ENCODE measurements at regions not wholly inside any gene's neighbourhood (a gene's known extent, or its start where the extent isn't known, plus 50 kb on each side); places are given as distances from the start of the nearest gene placed in this dataset.
"Not testable (repeated sequence)": the region's sequence is repeated elsewhere in the genome, so short reads cannot be mapped to it uniquely, and the experiment has no call there.

GRCh38 chr2:237000481-237000880 lies 85.2 kb upstream of the COPS8 start:
- Histone ChIP-seq H3K27ac (ENCODE audit: extremely low read length, insufficient read depth, low read length) (no peak overlapping the region), H3K79me2 (ENCODE audit: insufficient read depth, low read length) (no peaks in the 10 kb centered on the region), H3K36me3 (replicated peaks in 1 of 2; ENCODE audit: control insufficient read depth in 1 of 2, insufficient read depth in 2 of 2, low read length in 2 of 2) (no peaks in the 10 kb centered on the region), H3K9ac (ENCODE audit: insufficient read depth, low read depth, low read length) (no peak overlapping the region), H4K20me1 (ENCODE audit: insufficient read depth, low read length) (no peaks in the 10 kb centered on the region), H3K27me3 (ENCODE audit: control insufficient read depth in 1 of 2, insufficient read depth in 2 of 2, low read length in 2 of 2) (peaks cover 2 to 12% of the 10 kb centered on the region in 2 experiments; a peak in 2 of 5 replicates), H3K4me1 (ENCODE audit: insufficient read depth, low read length) (no peaks in the 10 kb centered on the region), H3K9me3 (ENCODE audit: low read length) (no peaks in the 10 kb centered on the region), H3K4me3 (replicated peaks in 1 of 3; ENCODE audit: insufficient read depth in 1 of 3, low read depth in 2 of 3, low read length in 3 of 3) (no peak overlapping the region), H2AFZ (ENCODE audit: low read length) (no peak overlapping the region), H3K4me2 (ENCODE audit: low read depth, low read length) (no peak overlapping the region)
- DNase-seq (ENCODE audit: low spot score) = no peak
- in situ Hi-C loops (cut with HindIII; ENCODE audit: extremely low pct_ligation_motif_present, low pct_unique_long_range_greater_than_20kb) = no loop called here
- CTCF ChIA-PET (ENCODE audit: low intra/inter-chr PET ratio, low total read pairs) = no interaction called here
- POLR2A ChIA-PET = interaction anchor here (0.7 kb wide), 1 partner anchor 115 kb away, joined by 4 read pairs; no protein-coding TSS in a partner anchor
- no peak for TF ChIP-seq HIVEP1 (CRISPR knock-in tag; IDR thresholded peaks at IDR 0.05)
- TF ChIP-seq RFX5 (IDR thresholded peaks at IDR 0.05; ENCODE audit: low read depth, low read length) = no peak
- intact Hi-C loops (cut with micrococcal nuclease; ENCODE audit: unreplicated experiment) = no loop called here
- FAIRE-seq = no peak
- no TSS peak for BruUV-seq (replicated peaks)
- 74% methylated on average over 3 of the region's 3 CpGs for WGBS (ENCODE audit: low lambda C conversion rate)
- ATAC-seq = no peak

- H3K27ac ChIP-seq (ENCODE audit: extremely low read length, insufficient read depth, low read length); BruUV-seq (replicated peaks); H3K79me2 ChIP-seq (ENCODE audit: insufficient read depth, low read length); in situ Hi-C loops (cut with HindIII; ENCODE audit: extremely low pct_ligation_motif_present, low pct_unique_long_range_greater_than_20kb); H3K9me3 ChIP-seq (ENCODE audit: low read length); POLR2A ChIA-PET; H2AFZ ChIP-seq (ENCODE audit: low read length); H3K4me3 ChIP-seq (replicated peaks in 1 of 3; ENCODE audit: insufficient read depth in 1 of 3, low read depth in 2 of 3, low read length in 3 of 3); intact Hi-C loops (cut with micrococcal nuclease; ENCODE audit: unreplicated experiment); ATAC-seq; DNase-seq (ENCODE audit: low spot score); H3K36me3 ChIP-seq (replicated peaks in 1 of 2; ENCODE audit: control insufficient read depth in 1 of 2, insufficient read depth in 2 of 2, low read length in 2 of 2); H3K4me1 ChIP-seq (ENCODE audit: insufficient read depth, low read length); H3K27me3 ChIP-seq (ENCODE audit: control insufficient read depth in 1 of 2, insufficient read depth in 2 of 2, low read length in 2 of 2); CTCF ChIA-PET (ENCODE audit: low intra/inter-chr PET ratio, low total read pairs); H3K9ac ChIP-seq (ENCODE audit: insufficient read depth, low read depth, low read length); H3K4me2 ChIP-seq (ENCODE audit: low read depth, low read length); H4K20me1 ChIP-seq (ENCODE audit: insufficient read depth, low read length); FAIRE-seq: not testable (repeated sequence)
- 61% methylated on average over 17 of the region's 17 CpGs for WGBS (ENCODE audit: low lambda C conversion rate)
These were observed 80.3 kb upstream of the COPS8 start for GRCh38 chr2:237005341-237005740.

DNA sequence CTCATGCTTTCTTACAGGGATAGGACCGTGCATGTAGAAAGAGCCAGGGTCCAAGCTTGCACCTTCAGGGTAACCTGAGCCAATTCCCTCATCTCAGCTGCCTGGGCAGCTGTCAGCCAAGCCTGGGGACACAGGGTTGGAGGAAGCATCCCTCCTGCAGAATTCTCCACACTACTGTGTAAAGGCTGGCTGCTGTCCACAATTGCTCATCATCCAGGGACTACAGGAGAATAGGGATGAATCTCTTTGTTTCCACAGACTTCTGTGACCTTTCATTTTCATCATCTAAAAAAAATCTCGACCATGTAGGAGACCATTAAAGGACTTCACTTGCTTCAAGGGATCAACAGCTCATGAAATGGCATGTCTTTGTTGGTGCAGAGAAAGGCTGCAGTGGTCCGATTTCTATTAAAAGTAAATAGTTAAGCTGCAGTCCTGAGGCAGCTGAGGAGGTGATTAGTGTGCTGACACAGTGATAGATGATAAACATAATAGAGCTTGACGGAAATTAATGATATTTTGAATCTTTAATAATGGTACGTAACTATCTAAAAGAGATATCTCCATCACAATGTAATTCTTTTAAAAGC lies 74.4 kb upstream of the COPS8 start:
- no peak overlapping the region for H3K9ac ChIP-seq (ENCODE audit: insufficient read depth, low read depth, low read length)
- no peaks in the 10 kb centered on the region for H3K4me1 ChIP-seq (ENCODE audit: insufficient read depth, low read length)
- no peak overlapping the region for H2AFZ ChIP-seq (ENCODE audit: low read length)
- no TSS peak for BruUV-seq (replicated peaks)
- WGBS (ENCODE audit: low lambda C conversion rate) = 33% methylated on average over 5 of the region's 5 CpGs
- no peak overlapping the region for H3K4me3 ChIP-seq (replicated peaks in 1 of 3; ENCODE audit: insufficient read depth in 1 of 3, low read depth in 2 of 3, low read length in 3 of 3)
- CTCF ChIA-PET (ENCODE audit: low intra/inter-chr PET ratio, low total read pairs) = no interaction called here
- H3K79me2 ChIP-seq (ENCODE audit: insufficient read depth, low read length) = no peaks in the 10 kb centered on the region
- POLR2A ChIA-PET = no interaction called here
- ATAC-seq = no peak
- no peaks in the 10 kb centered on the region for H3K9me3 ChIP-seq (ENCODE audit: low read length)
- no peaks in the 10 kb centered on the region for H4K20me1 ChIP-seq (ENCODE audit: insufficient read depth, low read length)
- H3K27me3 ChIP-seq (ENCODE audit: control insufficient read depth in 1 of 2, insufficient read depth in 2 of 2, low read length in 2 of 2) = no peaks in the 10 kb centered on the region; a peak in 3 of 5 replicates
- H3K4me2 ChIP-seq (ENCODE audit: low read depth, low read length) = no peak overlapping the region
- no peak for FAIRE-seq
- no peak overlapping the region for H3K27ac ChIP-seq (ENCODE audit: extremely low read length, insufficient read depth, low read length)
- H3K36me3 ChIP-seq (replicated peaks in 1 of 2; ENCODE audit: control insufficient read depth in 1 of 2, insufficient read depth in 2 of 2, low read length in 2 of 2) = no peaks in the 10 kb centered on the region
- intact Hi-C loops (cut with micrococcal nuclease; ENCODE audit: unreplicated experiment) (no loop called here), in situ Hi-C loops (cut with HindIII; ENCODE audit: extremely low pct_ligation_motif_present, low pct_unique_long_range_greater_than_20kb) (no loop called here)
- no peak for DNase-seq (ENCODE audit: low spot score)
- TF ChIP-seq CEBPG (CRISPR knock-in tag; IDR thresholded peaks at IDR 0.05) (no peak), MAFG (CRISPR knock-in tag; IDR thresholded peaks at IDR 0.05) (no peak)

Measured in HepG2 (cell line).